SHP77 treated with DMSO at 0.1 percent for 48 hours (cell line): ENCODE measurements at regions not wholly inside any gene's neighbourhood (a gene's known extent, or its start where the extent isn't known, plus 50 kb on each side); places are given as distances from the start of the nearest gene placed in this dataset.

Source experiments
- DNase-seq: peaks from one replicate; lab custom pipeline; 2025; lab: John Stamatoyannopoulos, UW

DNA sequence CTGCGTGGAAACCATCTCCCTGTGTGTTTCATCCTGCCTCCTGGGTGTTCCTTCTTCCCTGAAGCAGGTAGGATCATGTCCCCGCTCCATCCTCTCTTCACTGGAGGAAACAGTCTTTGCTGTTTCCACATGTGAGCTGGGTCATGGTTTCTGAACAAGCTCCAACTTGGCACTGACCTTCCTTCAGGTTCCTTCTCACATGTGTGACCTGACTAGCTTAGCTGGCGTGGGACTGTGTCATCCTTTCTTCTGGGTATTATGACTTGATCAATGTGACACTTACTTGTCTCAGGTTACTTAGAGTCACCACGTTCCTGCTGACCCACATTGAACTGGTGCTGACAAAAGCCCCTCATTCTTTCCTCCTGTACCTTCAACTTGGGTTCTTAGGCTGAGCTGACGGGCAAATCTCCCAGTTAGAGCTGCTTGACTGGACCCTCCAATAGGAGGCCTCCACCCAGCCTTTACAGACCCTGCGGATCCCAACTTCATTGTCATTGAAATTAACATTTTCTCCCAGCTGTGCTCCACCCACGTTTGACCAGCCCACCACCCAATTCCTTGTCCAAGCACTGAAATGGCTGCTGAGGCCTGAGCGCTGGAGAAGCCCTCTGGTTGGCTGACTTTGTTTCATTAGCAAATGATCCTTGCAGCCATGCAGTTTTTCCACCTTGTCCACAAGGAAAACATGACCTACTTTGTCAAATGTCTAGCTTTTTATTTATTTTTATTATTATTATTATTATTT lies 128.1 kb downstream of the DDX1 start:
- no peak for DNase-seq

DNA sequence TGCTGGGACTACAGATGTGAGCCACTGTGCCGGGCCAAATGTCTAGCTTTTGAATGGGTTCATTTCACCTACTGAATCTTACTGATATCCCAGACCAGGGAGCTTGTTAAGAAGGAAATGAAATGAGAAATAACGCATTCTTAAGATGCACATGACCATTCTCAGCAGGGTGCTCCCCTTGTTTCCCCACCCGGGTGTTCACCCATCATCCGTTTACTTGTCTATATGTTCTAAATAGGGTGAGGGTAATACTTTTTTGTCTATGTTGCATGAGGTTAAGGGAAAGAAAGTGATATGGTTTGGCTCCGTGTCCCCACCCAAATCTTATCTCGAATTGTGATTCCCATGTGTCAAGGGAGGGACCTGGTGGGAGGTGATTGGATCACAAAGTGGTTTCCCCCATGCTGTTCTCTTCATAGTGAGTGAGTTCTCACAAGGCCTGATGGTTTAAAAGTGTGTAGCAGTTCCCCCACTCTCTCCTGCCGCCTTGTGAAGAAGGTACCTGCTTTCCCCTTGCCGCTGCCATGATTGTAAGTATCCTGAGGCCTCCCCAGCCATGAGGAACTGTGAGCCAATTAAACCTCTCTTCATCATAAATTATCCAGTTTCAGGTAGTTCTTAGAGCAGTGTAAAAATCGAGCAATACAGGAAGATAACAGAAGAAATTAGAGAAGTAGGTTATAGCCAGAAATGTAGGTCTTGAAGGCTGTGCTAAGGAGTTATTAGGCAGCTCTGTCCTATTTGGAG lies 129.1 kb downstream of the DDX1 start:
- no peak for DNase-seq

DNA sequence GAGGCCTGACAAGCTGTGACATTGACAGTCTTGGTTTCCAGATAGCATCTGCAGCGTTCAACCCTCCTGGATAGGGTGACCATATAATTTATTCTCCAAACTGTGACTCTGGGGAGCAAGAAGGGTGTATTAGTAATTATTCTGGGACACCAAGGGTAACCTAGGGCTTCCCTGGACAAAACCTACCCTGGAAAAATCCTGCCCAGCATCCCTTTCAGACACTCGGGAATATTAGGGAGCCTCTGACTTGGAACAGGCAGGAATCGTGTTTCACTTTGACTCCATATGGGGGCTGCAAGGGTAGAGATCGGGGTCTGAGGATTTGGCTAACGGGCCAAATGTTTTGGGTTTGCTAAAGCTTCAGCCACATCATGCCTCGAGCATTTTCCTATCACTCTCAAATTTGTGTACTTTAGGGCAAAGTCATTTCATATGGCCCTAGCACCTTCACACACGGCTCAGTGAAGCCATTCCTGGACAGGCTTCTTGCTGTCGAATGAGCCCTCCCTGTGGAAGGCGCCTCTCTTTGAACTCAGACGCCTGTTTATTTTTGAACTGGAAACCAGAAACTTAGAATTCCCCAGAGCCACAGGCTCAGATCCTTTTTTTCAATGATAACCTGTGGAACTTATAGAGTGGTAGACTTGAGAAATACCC lies 129.9 kb downstream of the DDX1 start:
- DNase-seq: no peak

DNA sequence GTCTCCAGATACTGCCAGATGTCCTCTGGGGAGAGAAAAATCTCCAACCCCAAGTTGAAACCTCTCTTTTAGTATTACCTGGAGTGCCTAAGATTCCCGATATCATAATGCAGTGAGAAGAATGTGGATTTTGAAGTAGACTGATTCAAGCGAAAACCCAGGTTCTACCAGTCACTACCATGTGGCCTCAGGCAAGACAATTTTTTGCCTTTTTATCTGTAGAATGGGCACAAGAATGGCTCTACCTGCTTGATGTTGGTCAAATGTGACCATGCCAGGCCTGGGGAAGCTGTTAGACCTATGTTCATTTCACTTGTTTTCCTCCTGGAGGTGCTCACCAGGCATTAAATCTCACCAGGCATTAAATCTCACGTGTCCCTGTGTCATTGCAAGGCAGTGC lies 131.3 kb downstream of the DDX1 start:
- no peak for DNase-seq

DNA sequence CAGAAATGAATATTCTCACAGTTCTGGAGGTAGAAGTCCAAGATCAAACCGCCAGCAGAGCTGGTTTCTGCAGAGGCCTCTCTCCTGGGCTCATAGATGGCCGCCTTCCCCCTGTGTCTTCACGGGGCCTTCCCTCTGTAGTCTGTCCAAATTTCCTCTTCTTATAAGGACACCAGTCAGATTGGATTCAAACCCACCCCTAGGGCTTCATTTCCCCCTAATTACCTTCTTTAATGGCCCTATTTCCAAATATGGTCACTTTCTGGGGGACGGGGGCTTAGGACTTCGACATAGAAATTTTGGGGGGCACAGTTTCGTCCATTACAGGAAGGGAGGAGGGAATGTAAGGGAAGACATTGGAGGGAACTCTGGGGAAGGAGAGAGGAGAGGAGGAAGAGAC lies 132.6 kb downstream of the DDX1 start:
- DNase-seq: no peak

DNA sequence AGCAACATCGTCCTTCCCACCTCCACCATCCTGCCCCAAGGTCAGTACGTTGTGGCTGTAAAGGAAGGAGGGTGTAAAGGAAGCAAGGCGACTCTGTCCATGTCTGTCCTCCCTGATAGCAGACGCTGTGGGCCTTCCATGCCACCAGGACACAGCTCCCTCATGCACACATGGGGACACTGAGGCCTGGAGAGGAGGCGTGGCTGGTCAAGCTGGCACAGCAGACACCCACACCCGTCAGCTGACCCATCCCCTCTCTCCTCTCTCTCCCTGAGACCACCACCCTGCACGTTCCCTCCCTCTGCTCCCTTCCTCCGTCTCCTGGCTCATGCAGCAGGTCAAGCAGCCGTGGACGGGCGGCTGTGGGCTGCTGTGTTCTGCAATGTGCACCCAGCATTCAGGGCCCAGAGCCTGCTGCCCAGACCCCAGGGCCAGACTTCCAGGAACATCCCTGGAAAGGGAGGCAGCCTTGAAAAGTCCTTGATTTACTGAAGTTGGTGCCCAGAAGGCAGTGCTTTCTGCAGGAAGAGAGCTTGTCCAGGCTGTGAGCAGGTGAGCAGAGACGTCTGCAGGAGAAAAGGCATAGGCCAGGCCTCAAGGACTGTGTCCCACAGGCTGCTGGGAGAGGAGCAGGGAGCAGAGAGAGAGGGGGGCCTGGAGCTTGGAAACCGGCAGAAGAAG lies 133.6 kb downstream of the DDX1 start:
- DNase-seq: no peak

DNA sequence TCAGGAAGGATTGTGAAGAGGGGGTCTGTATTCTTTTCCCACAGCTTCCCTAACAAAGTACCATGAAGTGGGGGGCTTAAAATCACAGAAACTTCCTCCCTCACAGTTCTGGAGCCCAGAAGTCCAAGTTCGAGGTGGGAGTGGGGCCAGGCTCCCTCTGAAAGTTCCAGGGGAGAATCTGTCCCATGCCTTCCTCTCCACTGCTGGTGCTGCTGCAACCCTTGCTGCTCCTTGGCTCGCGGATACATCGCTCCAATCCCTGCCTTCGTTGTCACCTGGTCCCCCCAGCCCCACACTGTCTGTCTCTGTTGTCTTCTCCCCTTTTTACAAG lies 134.1 kb downstream of the DDX1 start:
- DNase-seq: no peak

DNA sequence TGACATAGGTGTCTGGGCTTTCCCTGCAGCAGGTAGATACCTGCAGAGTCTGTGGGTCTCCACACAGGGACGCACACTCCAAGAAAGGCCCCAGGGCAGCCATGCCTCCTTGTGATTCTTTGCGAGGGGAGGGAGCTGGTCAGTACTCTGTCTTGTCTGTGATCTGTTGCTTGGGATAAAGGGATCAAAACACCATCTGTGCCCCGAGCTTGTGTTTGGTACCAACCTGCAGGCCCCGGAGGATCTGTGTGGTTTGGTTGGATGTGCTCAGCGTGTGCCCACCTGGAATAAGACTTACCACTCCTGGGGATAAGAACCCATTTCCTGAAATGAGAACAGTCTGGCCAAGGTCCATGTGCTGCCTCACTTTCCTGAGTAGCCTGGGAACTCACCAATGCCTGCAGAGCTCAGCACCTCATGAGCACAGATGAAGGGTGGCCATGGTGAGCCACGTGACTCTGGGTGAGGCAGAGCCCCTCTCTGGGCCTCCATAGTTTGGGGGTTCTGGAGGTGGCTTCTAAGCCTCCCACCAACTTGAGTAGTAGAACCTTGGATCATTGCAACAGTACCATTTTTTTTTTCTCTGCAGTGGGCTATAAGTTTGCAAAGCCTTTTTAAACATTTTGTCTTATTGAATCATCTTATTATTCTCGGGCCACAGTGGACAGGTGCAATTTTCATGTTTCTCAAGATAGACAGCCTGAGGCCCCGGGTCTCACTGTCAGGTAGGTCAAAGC lies 134.8 kb downstream of the DDX1 start:
- DNase-seq: no peak

DNA sequence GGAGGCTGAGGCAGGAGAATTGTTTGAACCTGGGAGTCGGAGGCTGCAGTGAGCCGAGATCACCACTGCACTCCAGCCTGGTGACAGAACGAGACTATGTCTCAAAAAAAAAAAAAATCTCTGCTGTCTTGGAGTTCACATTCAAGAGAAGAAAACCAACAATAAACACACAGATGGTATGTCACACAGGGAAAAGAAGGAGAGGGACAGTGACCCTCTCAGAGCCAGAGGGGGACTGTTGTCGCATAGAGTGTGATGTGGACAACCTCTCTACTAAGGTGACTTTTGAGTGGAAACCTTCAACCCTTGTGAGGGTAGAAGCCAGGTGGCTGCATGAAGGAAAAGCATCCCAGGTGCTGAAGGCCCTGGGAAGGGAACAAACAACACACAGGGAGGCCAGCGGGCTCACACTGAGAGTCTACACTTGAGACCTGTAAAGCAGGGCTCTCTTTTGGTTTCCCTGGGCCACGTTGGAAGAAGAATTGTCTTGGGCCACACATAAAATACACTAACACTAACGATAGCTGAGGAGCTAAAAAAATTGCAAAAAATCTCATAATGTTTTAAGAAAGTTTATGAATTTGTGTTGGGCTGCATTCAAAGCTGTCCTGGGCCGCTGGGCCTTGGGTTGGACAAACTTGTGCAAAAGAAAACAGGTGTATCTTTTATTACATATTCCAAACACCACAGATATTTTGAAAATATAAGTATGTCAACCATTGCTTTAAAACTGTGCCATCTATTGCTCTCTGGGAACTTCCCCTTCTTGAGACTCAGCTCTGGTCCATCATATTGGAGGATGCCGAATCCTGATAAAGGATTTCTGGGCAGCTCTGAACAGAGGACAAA lies 136.0 kb downstream of the DDX1 start:
- DNase-seq: no peak

DNA sequence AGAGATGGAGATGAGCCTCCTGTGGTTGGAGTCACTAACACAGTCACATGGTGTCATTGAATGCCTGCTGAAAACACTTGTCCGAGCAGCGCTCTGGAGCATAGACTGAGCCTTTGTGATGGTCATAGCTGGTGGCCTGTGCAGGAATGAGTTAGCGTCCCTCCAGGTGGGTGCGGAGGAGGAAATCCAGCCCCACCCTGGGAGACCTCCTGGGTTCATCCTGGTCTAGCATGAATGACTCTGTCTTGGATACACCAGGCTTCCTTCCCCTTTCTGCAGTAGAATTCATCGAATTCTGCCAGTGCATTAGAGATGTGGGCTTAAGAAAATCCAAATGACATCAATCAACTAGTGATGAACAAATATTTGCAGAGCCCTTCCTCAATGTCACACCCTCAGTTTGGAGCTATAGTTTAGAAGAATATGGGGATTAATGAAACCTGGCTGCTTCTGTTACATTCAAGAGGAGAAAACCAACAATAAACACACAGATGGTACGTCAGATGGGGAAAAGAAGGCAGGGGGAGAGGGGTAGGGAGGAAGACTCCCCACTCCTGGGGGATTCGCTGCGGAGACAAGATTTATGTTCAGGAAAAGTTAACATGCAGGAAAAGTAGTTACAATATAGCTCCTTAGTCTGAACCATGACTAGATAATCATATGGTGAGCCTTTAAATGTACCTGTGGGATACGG lies 136.7 kb downstream of the DDX1 start:
- DNase-seq: no peak

DNA sequence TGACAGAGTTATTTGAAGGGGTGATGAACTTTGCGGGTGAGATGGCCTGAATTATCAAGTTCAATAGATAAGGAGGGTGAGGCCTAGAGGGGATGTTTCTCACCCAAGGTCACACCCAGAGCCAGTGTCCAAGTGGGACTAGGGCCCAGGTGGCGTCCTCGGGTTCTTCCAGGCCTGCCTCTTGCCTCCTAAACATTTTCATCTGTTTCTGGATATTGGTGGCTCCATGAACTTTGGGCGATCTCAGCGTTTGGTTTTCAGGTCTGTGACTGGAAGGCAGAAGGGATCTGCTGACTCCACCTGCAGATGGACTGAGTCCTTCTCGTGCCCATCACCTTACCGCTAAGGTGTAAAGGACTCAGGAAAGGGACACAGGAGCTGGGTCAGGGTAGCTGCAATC lies 137.3 kb downstream of the DDX1 start:
- no peak for DNase-seq

DNA sequence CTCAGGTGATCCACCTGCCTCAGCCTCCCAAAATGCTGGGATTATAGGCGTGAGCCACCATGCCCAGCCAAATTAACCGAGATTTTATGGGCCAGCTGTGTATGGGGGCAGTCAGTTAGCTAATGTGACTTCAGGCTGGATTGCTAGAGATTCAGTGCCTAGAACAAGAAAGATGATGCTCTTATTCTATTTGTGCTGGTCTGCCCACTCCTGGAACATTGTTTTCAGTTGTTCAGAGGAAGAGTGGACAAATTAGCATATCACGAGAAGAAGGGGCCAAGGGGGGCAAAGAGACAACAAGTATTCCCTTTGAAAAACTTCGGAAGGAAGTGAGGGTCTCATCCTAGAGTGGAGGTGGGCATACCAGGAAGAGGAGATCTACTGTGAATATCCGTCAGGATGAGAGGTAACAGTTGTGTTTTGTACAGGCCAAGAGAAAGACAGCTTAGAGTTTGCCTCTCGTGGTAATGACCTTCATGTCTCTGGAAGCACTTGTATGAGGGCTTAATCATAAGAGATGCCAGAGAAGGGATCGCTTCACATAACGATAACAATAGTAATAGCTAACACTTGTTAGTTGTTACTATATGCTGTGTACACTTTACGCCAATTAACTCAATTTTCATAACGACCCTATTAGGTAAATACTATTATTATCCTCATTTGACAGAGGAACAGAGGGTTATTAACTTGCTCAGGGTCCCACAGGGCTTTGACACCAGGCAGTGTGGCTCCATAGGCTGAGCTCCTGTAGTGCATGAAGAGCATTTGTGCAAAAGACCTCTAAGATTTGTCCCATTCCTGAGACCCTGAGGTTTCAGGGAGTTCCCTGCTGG lies 138.3 kb downstream of the DDX1 start:
- DNase-seq: no peak

DNA sequence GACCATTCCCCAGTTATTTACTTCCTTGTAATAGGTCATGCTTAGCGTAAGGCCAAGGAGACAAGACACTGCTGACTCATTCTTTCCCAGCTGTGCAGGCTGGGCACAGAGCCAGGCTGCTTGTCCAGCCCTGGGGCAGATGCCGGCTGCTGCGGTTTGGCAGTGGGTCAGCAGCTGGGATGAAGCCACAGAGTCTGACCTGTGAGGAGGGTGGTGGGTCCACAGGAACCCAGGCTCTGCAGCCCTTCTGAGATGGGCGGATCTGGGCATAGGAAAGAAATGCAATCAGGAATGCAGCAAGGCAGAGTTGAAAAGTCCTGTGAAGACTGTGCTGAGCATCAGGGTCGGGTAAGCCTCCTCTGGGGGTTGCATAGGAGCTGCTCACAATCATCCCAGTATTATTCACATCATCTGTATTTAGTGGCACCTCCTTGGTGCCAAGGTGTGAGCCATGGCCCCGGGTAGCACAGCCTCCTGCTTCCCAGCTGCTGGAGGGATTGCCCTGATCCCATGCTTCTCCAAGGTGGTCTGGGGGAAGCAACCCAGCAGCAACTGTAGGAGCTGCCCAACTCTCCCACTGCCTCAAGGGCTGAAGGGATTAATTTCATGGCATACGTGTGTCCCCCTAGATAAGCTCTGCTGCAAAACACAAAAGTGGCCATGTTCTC lies 139.0 kb downstream of the DDX1 start:
- peak; percentile 90 for DNase-seq

DNA sequence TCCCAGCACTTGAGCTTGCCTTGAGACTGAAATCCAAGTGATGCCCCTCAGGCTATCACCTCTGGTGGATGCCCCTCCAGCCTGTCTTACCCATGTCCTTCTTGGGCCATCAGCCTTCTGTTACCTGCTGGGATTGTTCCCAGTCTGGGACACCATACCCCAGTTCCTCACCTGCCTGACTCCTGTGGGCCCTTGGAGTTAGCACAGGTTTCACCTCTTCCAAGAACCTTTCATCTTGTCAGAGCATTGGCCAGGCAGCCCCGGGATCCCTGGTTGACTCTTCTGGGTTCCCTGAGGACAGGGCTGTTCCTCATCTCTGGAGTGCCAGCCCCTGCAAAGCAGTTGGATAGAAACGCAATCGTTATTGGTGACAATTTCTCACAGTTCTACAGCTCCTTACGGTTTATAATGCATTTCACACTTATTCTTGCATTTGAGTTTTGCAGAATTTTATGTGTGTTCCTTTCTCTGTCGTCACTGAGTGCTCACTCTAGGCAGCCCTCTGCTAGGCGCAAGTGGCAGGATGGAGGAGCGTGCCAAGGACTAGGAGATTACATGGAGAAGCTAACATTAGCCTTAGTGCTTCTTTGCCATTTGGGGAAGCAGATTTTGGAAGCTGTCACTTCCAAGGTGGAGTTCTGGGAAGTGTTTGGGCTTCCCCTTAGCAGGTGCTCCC lies 139.7 kb downstream of the DDX1 start:
- no peak for DNase-seq

DNA sequence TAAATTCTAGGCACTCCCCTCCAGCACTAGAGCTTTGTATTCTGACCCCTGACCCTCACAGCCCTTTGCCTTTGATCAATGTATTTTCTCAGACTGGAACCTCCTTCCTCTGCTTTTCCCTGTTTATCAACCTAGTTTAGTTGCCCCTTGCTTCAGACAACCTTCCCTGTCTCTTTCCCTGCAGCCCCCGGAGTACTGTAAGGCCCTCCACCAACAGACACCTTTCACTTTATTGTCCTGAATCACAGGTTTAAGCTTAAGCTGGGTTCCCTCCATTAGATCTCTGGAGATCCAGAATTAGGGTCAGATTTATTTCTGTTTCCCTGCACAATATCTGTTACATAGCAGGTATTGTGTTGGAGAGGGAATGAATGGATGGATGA lies 140.2 kb downstream of the DDX1 start:
- no peak for DNase-seq

DNA sequence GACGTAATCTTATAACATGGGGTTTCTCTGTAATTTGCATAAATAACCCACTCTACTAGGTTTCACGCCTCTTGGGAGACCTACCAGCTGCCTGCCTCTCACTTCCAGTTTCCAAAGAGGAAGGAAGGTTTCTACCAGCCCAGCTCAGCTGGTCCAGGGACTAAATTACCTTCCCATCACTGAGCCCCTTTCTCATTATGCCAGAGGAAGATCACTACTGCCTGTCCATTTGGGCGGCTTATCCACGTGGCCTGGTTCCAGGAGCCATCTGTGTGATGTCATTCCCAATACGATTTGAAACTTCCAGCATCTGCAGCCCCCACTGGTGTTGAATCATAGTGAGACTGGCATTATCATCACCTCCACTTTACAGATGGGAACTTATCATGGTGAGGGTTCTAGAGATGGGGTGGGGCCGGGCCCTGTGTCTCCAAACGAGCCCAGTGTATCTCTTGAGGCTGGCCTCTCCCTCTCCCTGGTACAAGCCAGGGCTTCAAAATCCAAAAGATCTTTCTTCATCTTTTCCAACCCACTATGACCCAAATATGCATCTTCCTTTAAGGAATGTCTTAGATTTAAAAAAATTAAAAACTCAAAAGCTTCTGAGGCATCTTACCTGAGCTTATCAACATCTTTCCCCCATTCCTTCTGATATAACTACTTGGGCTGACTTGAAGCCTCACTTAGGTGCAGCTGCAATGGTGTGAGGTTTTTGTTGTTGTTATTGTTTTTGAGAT lies 140.8 kb downstream of the DDX1 start:
- DNase-seq: no peak

DNA sequence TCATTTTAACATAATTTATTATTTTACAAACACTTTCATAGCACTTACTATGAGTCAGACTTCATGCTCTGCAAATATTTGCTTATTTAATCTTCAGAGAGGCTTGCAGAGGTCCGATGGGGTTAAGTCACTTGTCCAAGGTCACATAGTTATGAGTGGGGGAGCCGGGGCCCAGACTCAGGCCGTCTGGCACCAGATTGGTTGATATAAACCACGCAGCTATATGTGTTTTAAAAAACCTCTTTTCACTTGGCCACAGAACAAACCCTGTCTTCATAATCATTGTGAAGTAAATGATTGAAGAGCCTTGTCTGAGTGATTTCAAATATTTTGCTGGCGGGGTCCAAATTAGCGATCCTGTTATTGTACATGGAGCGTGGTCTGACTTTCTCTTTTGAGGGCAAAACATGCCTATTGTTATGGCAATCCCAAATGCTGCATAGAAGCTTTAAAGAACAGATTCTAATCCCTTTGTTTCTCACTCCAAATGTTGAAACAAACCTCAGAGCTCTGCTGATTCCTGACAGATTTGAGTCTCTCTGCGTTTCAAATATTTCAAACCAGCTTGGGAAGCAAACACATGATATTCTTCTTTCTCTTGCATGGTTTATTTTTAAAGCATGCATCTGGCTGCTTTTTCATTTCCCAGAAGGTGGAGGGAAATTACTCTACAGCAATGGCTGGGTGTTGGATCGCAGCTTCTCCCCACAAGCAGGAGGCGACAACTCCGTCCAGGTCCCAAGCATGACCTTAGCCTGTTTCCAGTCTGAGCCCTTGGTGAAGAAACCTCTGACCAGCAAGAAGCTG lies 142.4 kb downstream of the DDX1 start:
- DNase-seq: no peak
